HG03103 (cell line): ENCODE measurements at regions not wholly inside any gene's neighbourhood (a gene's known extent, or its start where the extent isn't known, plus 50 kb on each side); places are given as distances from the start of the nearest gene placed in this dataset.
"Not testable (repeated sequence)": the region's sequence is repeated elsewhere in the genome, so short reads cannot be mapped to it uniquely, and the experiment has no call there.

Experiments
- ATAC-seq: cut with Tn5 transposase; IDR thresholded peaks from one replicate; pipeline ENCODE4 v1.9.1; 2021; ENCODE audit warnings: low read depth; ENCODE audit not compliant: unreplicated experiment

- no peak for ATAC-seq
These were observed 135.5 kb upstream of the SGO1 start for GRCh38 chr3:20321391-20322047.

- no peak for ATAC-seq
These were observed 134.5 kb upstream of the SGO1 start for GRCh38 chr3:20320489-20320888.

GRCh38 chr3:20319551-20319950 lies 133.5 kb upstream of the SGO1 start:
- ATAC-seq, result no peak

- no peak for ATAC-seq
These were observed 131.6 kb upstream of the SGO1 start for GRCh38 chr3:20317616-20318015.

GRCh38 chr3:20316238-20316637 lies 130.2 kb upstream of the SGO1 start:
- ATAC-seq, result no peak

- no peak for ATAC-seq
These were observed 124.6 kb upstream of the SGO1 start for GRCh38 chr3:20310629-20311028.

- no peak for ATAC-seq
These were observed 121.4 kb upstream of the SGO1 start for GRCh38 chr3:20307383-20307782.

GRCh38 chr3:20305647-20306046 lies 119.6 kb upstream of the SGO1 start:
- ATAC-seq, result no peak

GRCh38 chr3:20302766-20303165 lies 116.8 kb upstream of the SGO1 start:
- ATAC-seq, result no peak

- no peak for ATAC-seq
These were observed 102.0 kb upstream of the SGO1 start for GRCh38 chr3:20288050-20288449.

GRCh38 chr3:20280257-20280656 lies 94.3 kb upstream of the SGO1 start:
- peak; percentile 76 for ATAC-seq

GRCh38 chr3:20265977-20266376 lies 80.0 kb upstream of the SGO1 start:
- ATAC-seq, result not testable (repeated sequence)

GRCh38 chr3:20264900-20265567 lies 79.0 kb upstream of the SGO1 start:
- ATAC-seq, result no peak

- ATAC-seq, result no peak
These were observed 72.4 kb upstream of the SGO1 start for GRCh38 chr3:20258371-20258770.

GRCh38 chr3:20256144-20256543 lies 70.1 kb upstream of the SGO1 start:
- no peak for ATAC-seq

- no peak for ATAC-seq
These were observed 68.5 kb upstream of the SGO1 start for GRCh38 chr3:20254268-20255117.

- ATAC-seq, result no peak
These were observed 64.8 kb upstream of the SGO1 start for GRCh38 chr3:20250786-20251185.

- ATAC-seq, result no peak
These were observed 64.3 kb upstream of the SGO1 start for GRCh38 chr3:20250314-20250713.

- peak; percentile 83 for ATAC-seq
These were observed 60.7 kb upstream of the SGO1 start for GRCh38 chr3:20246662-20247061.

GRCh38 chr3:20245781-20246180 lies 59.8 kb upstream of the SGO1 start:
- ATAC-seq, result no peak

GRCh38 chr3:20240154-20240883 lies 54.3 kb upstream of the SGO1 start:
- ATAC-seq, result no peak
